HEK293 (cell line): ENCODE measurements at regions not wholly inside any gene's neighbourhood (a gene's known extent, or its start where the extent isn't known, plus 50 kb on each side); places are given as distances from the start of the nearest gene placed in this dataset.

Source experiments
- CTCF ChIP-seq: fragments of 450-650 bp; formaldehyde crosslinking; IDR thresholded peaks from 2 replicates; pipeline ENCODE4 v1.5.1; 2016; ENCODE audit warnings: missing biosample characterization, missing genetic modification characterization
- GLI4 ChIP-seq: fragments of 450-650 bp; formaldehyde crosslinking; IDR thresholded peaks from 2 replicates; pipeline ENCODE4 v1.5.1; 2016; ENCODE audit warnings: missing biosample characterization, missing genetic modification characterization
- SP2 ChIP-seq: fragments of 450-650 bp; formaldehyde crosslinking; IDR thresholded peaks from 2 replicates; pipeline ENCODE4 v1.5.1; 2016; ENCODE audit warnings: missing biosample characterization, missing genetic modification characterization
- ZBTB1 ChIP-seq: fragments of 450-650 bp; formaldehyde crosslinking; IDR thresholded peaks from 2 replicates; pipeline ENCODE4 v1.5.1; 2016; ENCODE audit warnings: missing biosample characterization, missing genetic modification characterization
- ZNF785 ChIP-seq: fragments of 450-650 bp; formaldehyde crosslinking; IDR thresholded peaks from 2 replicates; pipeline ENCODE4 v1.5.1; 2016; ENCODE audit warnings: missing biosample characterization, missing genetic modification characterization
- TF ChIP-seq, protein P1 (sequence below): fragments of 450-650 bp; formaldehyde crosslinking; IDR thresholded peaks from 2 replicates; pipeline ENCODE4 v1.5.1; 2017; ENCODE audit warnings: missing biosample characterization, missing genetic modification characterization

DNA sequence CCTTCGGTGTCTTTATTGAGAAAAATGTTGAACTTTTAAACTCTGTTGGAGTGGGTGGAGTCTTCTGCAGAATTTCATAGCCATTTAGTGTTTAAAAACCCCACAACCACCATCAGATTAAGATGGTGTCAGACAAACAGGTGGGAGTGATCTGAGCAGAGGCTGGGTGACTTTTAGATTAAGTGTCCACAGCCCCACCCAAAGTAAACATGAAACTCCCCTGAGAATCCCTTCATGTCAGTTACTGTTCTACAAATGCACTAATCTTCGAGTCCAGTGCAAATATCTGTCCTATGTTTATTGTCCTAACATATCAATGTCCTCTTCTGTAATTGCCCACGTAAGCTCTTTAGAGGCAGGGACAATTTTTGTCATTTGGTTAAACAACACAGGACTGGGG is 175.6 kb upstream of the RBPJ start:
- TF ChIP-seq CTCF, result no peak
- TF ChIP-seq, protein P1, sequence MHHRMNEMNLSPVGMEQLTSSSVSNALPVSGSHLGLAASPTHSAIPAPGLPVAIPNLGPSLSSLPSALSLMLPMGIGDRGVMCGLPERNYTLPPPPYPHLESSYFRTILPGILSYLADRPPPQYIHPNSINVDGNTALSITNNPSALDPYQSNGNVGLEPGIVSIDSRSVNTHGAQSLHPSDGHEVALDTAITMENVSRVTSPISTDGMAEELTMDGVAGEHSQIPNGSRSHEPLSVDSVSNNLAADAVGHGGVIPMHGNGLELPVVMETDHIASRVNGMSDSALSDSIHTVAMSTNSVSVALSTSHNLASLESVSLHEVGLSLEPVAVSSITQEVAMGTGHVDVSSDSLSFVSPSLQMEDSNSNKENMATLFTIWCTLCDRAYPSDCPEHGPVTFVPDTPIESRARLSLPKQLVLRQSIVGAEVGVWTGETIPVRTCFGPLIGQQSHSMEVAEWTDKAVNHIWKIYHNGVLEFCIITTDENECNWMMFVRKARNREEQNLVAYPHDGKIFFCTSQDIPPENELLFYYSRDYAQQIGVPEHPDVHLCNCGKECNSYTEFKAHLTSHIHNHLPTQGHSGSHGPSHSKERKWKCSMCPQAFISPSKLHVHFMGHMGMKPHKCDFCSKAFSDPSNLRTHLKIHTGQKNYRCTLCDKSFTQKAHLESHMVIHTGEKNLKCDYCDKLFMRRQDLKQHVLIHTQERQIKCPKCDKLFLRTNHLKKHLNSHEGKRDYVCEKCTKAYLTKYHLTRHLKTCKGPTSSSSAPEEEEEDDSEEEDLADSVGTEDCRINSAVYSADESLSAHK (tag by site-specific recombination), result no peak
- TF ChIP-seq ZBTB1 (tag by site-specific recombination), result no peak
- TF ChIP-seq ZNF785 (tag by site-specific recombination), result no peak
- TF ChIP-seq GLI4 (tag by site-specific recombination), result no peak
- TF ChIP-seq SP2, result no peak
